Body of pancreas (tissue), 4 donors: ENCODE measurements at regions not wholly inside any gene's neighbourhood (a gene's known extent, or its start where the extent isn't known, plus 50 kb on each side); places are given as distances from the start of the nearest gene placed in this dataset.

Experiments used
- ATAC-seq: fragments of 150-250 bp; one replicate; pipeline ENCODE4 v1.9.1; 2016
- DNase-seq, 4 donors: peaks; one replicate each; pipeline ENCODE4 v3.0.0-alpha.2; 2019
- H3K27ac ChIP-seq, 4 donors: fragments of 200-600 bp; sonication (generic); 1 replicate in 3 of 4; 2 replicates in 1 of 4; pipeline versions ENCODE4 v1.5.1 to v1.6.1; 2016 to 2019; ENCODE audit warnings: mild to moderate bottlenecking in 1 of 4, mixed read lengths in 1 of 4, moderate library complexity in 1 of 4
- H3K27me3 ChIP-seq, 2 donors: fragments of 200-600 bp; sonication (generic); one replicate each; pipeline ENCODE4 v1.6.0; 2016; ENCODE audit warnings: mild to moderate bottlenecking in 1 of 2
- H3K36me3 ChIP-seq, 2 donors: fragments of 200-600 bp; sonication (generic); replicated peaks in 1 of 2; 2 replicates each; pipeline ENCODE4 v1.5.1; 2016; ENCODE audit warnings: low read depth in 2 of 2; ENCODE audit not compliant: insufficient read depth in 1 of 2
- H3K4me1 ChIP-seq: fragments of 200-600 bp; sonication (generic); one replicate; pipeline ENCODE4 v1.6.0; 2016
- H3K4me3 ChIP-seq, 2 donors: fragments of 200-600 bp; sonication (generic); 1 replicate in 1 of 2; 2 replicates in 1 of 2; pipeline ENCODE4 v1.5.1; 2016 to 2019
- H3K9me3 ChIP-seq, 3 donors: fragments of 200-600 bp; sonication (generic); 1 replicate in 2 of 3; 2 replicates in 1 of 3; pipeline ENCODE4 v1.5.1; 2016
- POLR2A ChIP-seq, 3 donors: fragments of 450-650 bp; IDR thresholded peaks; one replicate each; pipeline ENCODE4 v1.6.1; 2016; ENCODE audit warnings: antibody characterized with exemption in 3 of 3, mild to moderate bottlenecking in 2 of 3
- WGBS, 2 donors: methylation state at CpG; one replicate each; pipeline ENCODE4 v1.1.5; 2017; 5-methylcytosine and 5-hydroxymethylcytosine counted together
- intact Hi-C: fragments of 100-400 bp; cut with DNase I; formaldehyde crosslinking; loops from one replicate; pipeline ENCODE4 v1.15.1; 2023
- TF ChIP-seq, protein P1 (sequence below), 7 experiments: fragments of 450-650 bp in 4 of 7; fragments of 200-600 bp in 3 of 7; sonication (generic) in 3 of 7; IDR thresholded peaks; one replicate each; pipeline ENCODE4 v1.5.1; 2016 to 2019; ENCODE audit warnings: antibody characterized with exemption in 7 of 7

DNA sequence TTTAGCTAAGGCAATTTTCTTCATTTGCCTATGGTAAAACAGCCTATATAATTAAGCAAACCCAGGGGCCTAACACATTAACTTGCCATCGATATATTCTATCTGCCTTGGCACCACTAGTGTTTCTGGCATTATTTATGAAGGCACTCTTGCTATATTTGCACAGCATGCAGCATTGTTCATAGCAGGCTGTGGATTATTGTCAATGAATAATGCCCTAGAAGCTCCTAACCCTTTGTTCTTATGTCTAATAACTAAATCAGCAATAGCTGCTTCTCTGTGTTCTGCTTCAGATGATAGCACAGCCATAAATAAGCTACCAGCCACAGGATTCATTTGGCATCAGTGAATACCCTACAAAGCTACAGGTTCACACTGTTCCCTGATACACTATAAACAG lies 254.8 kb upstream of the STXBP5 start:
- Histone ChIP-seq H3K27ac (no peak overlapping the region), H3K36me3 (no peaks in the 10 kb centered on the region), H3K4me1 (no peaks in the 10 kb centered on the region), H3K9me3 (no peaks in the 10 kb centered on the region), H3K27me3 (no peaks in the 10 kb centered on the region), H3K4me3 (no peak overlapping the region)
- intact Hi-C loops = no loop called here
- no peak for ATAC-seq
- 79 to 81% methylated on average over 1 of the region's 1 CpG for WGBS, 2 donors
- DNase-seq = no peak
- TF ChIP-seq POLR2A (IDR thresholded peaks at IDR 0.05) = no peak
- TF ChIP-seq, protein P1, sequence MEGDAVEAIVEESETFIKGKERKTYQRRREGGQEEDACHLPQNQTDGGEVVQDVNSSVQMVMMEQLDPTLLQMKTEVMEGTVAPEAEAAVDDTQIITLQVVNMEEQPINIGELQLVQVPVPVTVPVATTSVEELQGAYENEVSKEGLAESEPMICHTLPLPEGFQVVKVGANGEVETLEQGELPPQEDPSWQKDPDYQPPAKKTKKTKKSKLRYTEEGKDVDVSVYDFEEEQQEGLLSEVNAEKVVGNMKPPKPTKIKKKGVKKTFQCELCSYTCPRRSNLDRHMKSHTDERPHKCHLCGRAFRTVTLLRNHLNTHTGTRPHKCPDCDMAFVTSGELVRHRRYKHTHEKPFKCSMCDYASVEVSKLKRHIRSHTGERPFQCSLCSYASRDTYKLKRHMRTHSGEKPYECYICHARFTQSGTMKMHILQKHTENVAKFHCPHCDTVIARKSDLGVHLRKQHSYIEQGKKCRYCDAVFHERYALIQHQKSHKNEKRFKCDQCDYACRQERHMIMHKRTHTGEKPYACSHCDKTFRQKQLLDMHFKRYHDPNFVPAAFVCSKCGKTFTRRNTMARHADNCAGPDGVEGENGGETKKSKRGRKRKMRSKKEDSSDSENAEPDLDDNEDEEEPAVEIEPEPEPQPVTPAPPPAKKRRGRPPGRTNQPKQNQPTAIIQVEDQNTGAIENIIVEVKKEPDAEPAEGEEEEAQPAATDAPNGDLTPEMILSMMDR (IDR thresholded peaks at IDR 0.05) = no peak

DNA sequence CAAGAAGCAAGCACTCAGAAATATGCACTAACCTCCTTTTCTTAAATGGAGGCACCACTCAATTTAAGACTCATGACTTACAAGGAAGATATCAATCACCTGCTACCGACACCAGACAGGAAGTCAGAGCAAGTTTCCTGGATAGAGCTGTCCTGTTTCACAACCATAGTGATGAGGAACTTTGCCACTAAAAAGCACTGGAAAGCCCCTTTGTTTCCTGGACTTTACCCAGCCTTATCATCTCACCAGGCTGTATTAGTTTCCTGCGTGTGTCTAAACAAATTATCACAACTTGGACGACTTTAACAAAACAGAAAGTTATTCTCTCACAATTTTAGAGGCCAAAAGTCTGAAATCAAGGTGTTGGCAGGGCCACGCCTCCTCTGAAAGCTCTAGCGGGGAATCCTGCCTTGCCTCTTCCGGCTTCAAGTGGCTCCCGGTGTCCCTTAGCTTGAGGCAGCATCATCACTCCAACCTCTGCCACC lies 253.8 kb upstream of the STXBP5 start:
- no peak overlapping the region for H3K4me3 ChIP-seq
- no peak for TF ChIP-seq POLR2A (IDR thresholded peaks at IDR 0.05)
- TF ChIP-seq, protein P1 (IDR thresholded peaks at IDR 0.05) = no peak
- intact Hi-C loops = no loop called here
- H3K36me3 ChIP-seq = no peaks in the 10 kb centered on the region
- 52 to 63% methylated on average over 7 of the region's 7 CpGs for WGBS, 2 donors
- H3K9me3 ChIP-seq = no peaks in the 10 kb centered on the region
- H3K4me1 ChIP-seq = no peaks in the 10 kb centered on the region
- DNase-seq (no peak), ATAC-seq (peak; percentile 58)
- H3K27me3 ChIP-seq = no peaks in the 10 kb centered on the region
- peak overlapping the region in 1 of 4 donors; percentile 24 for H3K27ac ChIP-seq

DNA sequence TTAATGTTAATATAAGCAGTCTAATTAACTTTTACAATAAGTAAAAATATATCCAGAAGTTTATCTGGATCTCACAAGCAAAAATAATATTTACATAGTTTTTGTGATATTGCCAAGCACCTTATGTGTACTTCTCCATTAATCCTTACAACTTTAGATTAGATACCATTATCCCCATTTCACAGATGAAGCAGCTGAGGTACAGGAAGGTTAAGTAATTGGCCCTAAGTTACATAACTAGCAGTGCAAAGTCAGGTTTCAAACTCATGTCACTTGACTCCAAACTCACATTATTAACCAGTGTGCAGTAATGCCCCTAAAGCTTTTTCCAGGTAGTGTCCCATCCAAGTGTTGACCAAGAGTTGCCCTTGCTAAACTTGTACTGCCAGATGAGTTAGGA lies 248.6 kb upstream of the STXBP5 start:
- no peak overlapping the region for H3K4me3 ChIP-seq
- no peak for ATAC-seq

DNA sequence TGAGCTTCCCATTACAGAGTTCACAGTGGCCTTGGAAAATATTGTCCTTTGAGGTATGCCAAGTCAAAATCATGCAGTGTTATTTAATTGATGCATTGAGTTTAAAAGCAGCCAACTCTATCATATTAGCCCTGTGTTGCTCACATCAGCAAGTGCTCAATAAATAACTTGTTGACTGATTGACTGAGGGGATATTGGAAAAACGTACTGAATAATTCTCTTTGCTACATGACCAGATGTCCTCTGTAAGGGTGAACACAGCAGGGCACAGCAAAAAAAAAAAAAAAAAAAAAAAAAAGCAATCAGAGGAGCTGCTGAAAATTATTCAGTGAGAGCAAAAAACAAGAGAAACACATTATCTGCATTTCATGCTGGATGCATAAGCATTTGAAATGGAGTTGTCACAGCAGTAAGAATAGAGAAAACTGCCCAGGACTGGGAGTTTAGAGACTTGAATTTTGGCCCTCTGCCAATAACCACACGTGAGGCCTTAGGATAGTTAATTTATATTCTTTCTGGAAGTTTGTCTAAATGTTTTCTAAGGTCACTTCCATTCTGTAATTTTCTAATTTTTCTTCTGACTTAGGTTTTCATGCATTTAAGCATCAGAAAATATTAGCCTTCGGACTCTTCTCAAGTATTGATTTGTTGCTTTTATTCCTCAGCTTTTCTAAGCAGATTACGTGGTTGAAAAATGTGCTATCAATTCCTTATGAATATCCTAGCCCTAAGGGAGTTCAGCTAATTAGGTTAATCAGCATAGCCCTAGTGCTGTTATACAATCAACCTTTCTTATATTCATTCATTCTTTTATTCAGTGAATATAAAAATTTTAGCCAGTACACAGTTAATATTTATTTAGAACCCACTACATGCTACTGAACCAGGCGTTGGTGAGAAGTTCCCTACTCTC lies 246.8 kb upstream of the STXBP5 start:
- no peak overlapping the region for H3K4me3 ChIP-seq
- intact Hi-C loops = no loop called here
- no peaks in the 10 kb centered on the region for H3K36me3 ChIP-seq
- no peaks in the 10 kb centered on the region for H3K27me3 ChIP-seq
- DNase-seq (no peak), ATAC-seq (no peak)
- no peaks in the 10 kb centered on the region for H3K4me1 ChIP-seq
- no peaks in the 10 kb centered on the region for H3K9me3 ChIP-seq
- 62 to 65% methylated on average over 5 of the region's 5 CpGs for WGBS, 2 donors
- no peak overlapping the region for H3K27ac ChIP-seq
- TF ChIP-seq, protein P1 (IDR thresholded peaks at IDR 0.05) = no peak
- TF ChIP-seq POLR2A (IDR thresholded peaks at IDR 0.05) = no peak

More for the DNA sequence above, 248.6 kb upstream of the STXBP5 start:
- H3K27me3 ChIP-seq = no peaks in the 10 kb centered on the region
- no peaks in the 10 kb centered on the region for H3K4me1 ChIP-seq
- H3K36me3 ChIP-seq = no peaks in the 10 kb centered on the region
- no peak overlapping the region for H3K27ac ChIP-seq
- H3K9me3 ChIP-seq = no peaks in the 10 kb centered on the region
- intact Hi-C loops = no loop called here
- no peak for DNase-seq
- TF ChIP-seq, protein P1 (IDR thresholded peaks at IDR 0.05) = no peak
- TF ChIP-seq POLR2A (IDR thresholded peaks at IDR 0.05) = no peak
